Activated naive CD4-positive, alpha-beta T cell treated with anti-CD3 and anti-CD28 coated beads, Interleukin-2, amount 50 U/mL, for 24 hours (primary cell): ENCODE measurements at regions not wholly inside any gene's neighbourhood (a gene's known extent, or its start where the extent isn't known, plus 50 kb on each side); places are given as distances from the start of the nearest gene placed in this dataset.

Source experiments
- H3K27ac Mint-ChIP-seq: one replicate; pipeline ENCODE4 v1.8.0; 2021; ENCODE audit warnings: mild to moderate bottlenecking, mixed read lengths
- H3K27me3 Mint-ChIP-seq: one replicate; pipeline ENCODE4 v1.8.0; 2021; ENCODE audit warnings: mixed read lengths
- H3K36me3 Mint-ChIP-seq: one replicate; pipeline ENCODE4 v1.8.0; 2021; ENCODE audit warnings: mixed read lengths
- H3K4me1 Mint-ChIP-seq: one replicate; pipeline ENCODE4 v1.8.0; 2021; ENCODE audit warnings: mixed read lengths
- H3K4me3 Mint-ChIP-seq: one replicate; pipeline ENCODE4 v1.8.0; 2021; ENCODE audit warnings: mild to moderate bottlenecking, mixed read lengths
- H3K9me3 Mint-ChIP-seq: one replicate; pipeline ENCODE4 v1.8.0; 2021; ENCODE audit warnings: mixed read lengths

DNA sequence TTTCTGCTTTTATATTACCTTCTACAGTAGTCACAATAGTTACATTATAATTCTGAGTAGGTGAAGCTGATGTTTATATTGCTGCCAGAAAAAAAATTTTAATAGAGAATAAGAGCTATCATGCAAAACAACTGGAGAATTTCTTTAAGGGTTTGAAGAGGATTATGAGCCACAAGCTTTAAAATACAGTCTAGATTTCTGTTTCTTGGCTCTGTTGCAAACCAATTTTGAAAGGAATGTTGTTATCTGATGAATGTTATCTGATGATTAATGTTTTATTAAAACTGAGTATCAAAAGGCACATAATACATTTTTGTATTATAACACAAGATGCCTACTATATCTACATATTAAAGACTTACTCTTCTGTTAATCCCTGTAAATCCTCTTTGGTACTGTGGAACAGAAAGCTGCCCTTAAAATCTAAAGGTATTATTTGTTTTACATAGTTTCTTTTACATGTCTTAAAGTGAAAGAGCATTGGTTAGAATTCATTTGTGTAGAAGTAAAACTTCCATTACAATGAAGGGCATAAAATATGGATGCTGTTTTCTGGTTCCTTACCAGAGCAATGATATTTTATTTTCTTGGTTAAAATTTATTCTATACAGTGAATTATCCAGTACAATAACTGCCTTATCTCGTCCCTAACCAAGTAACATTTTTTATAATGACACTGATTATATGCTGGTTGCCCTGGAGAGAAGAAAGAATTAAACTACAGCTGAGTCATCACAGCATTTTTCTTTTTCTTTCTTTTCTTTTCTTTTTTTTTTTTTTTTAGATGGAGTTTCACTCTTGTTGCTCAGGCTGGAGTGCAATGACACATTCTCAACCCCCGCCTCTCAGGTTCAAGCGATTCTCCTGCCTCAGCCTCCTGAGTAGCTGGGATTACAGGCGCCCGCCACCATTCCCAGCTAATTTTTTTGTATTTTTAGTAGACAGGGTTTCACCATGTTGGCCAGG, 205.7 kb downstream of the TANC2 start:
- Mint-ChIP-seq H3K36me3 (peaks cover 2% of the 10 kb centered on the region), H3K4me1 (no peaks in the 10 kb centered on the region), H3K9me3 (no peaks in the 10 kb centered on the region), H3K4me3 (no peak overlapping the region), H3K27ac (no peak overlapping the region), H3K27me3 (no peaks in the 10 kb centered on the region)

DNA sequence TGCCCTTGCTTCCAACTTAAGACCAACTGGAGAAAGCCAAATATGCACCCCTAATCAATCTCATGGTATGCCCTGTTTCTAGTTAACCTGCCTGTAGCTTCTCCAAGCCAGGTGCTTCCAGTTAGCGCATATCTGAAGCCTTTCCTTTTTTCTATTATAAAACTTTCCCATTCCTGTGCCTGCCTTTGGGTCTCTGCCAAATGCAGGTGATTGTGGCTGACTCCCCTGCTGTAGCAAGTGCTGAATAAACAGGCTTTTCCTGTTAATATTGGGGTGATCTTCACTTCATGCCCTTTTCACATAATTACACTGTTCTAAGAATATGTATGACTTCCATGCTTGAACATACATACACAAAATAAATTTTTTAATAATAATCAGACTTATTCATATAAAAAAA, 207.4 kb downstream of the TANC2 start:
- H3K36me3 Mint-ChIP-seq, result peaks cover 2% of the 10 kb centered on the region
- no peaks in the 10 kb centered on the region for H3K27me3 Mint-ChIP-seq
- no peaks in the 10 kb centered on the region for H3K4me1 Mint-ChIP-seq
- H3K27ac Mint-ChIP-seq, result no peak overlapping the region
- no peaks in the 10 kb centered on the region for H3K9me3 Mint-ChIP-seq
- H3K4me3 Mint-ChIP-seq, result no peak overlapping the region

DNA sequence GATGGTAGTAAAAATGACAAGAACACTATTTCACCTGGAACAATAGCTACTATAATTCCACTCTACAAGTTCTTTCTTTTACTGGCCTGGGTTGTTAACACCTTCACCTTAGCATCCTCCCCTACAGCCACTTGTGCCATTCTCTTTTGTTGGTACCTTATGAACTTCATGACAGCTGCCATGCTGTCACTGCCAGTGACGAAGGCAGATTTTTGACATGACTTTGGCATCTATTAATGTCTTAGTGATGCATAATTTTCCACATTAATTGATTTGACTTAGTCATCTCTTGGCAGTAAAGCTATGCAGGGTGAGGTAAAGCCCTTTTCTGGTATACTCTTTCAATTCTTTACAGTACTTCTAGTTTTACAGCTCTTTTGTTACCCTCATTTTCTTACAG, 207.9 kb downstream of the TANC2 start:
- H3K4me3 Mint-ChIP-seq, result no peak overlapping the region
- peaks cover 2% of the 10 kb centered on the region for H3K36me3 Mint-ChIP-seq
- H3K27me3 Mint-ChIP-seq, result no peaks in the 10 kb centered on the region
- H3K9me3 Mint-ChIP-seq, result no peaks in the 10 kb centered on the region
- no peaks in the 10 kb centered on the region for H3K4me1 Mint-ChIP-seq
- H3K27ac Mint-ChIP-seq, result no peak overlapping the region

DNA sequence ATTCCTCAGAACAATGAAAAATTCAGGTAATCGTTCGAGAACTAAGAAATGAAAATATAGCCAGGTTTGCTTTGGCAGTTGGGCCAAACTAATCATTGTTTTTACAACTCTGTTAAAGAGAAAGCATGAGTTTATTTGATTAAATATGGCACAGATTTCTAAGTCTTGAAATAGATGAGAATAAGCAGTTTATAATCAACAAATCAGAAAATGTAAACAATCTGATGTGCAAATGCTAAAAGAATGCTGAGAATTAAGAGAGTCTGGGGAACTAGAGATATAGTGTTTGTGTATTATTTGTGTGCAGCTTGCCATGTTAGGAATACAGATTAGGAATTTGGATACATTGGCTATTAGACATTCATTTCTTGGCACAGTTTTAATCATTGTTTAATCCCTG, 212.5 kb downstream of the TANC2 start:
- H3K27ac Mint-ChIP-seq, result no peak overlapping the region
- H3K4me3 Mint-ChIP-seq, result no peak overlapping the region
- no peaks in the 10 kb centered on the region for H3K4me1 Mint-ChIP-seq
- H3K9me3 Mint-ChIP-seq, result no peaks in the 10 kb centered on the region
- no peaks in the 10 kb centered on the region for H3K27me3 Mint-ChIP-seq
- H3K36me3 Mint-ChIP-seq, result peaks cover 5% of the 10 kb centered on the region

DNA sequence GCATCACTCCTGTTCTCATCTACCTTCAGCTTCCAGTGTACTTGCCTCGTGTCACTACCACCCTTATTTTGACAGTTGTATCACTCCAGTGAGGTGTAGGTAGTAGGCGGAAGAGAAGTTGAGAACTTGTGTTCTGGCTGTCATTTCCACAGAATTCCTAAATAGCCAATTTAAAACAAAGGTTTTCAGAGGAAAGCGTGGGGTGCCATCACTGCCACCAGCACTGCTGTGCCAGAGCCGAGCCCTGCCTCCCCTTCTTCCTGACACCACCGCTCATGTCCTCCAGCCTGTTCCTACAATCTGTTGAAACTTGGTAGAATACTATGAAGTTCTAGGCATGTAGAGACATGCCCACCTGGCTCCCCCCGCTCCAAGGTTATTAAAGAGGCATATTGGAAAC, 215.8 kb downstream of the TANC2 start:
- Mint-ChIP-seq H3K9me3 (peaks cover 4% of the 10 kb centered on the region), H3K4me3 (no peak overlapping the region), H3K27me3 (no peaks in the 10 kb centered on the region)

DNA sequence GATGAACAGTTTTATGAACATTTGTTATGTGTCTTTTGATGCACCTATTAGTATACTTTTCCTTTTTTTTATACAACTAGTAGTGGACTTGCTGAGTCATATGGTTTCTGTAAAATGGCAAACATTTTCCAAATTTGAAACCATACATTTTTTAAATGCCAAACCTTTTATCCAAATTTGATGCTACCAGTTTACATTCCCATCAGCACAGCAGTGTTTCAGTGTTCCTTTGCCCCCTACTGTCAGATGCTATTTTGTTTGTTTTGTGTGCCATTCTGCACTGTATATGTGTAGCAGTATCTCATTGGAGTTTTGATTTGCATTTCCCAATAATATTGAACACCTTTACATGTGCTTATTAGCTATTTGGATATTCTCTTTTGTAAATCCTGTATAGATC, 219.4 kb downstream of the TANC2 start:
- H3K27ac Mint-ChIP-seq, result no peak overlapping the region
- H3K4me3 Mint-ChIP-seq, result no peak overlapping the region
- H3K9me3 Mint-ChIP-seq, result peaks cover 8% of the 10 kb centered on the region
- peaks cover 3% of the 10 kb centered on the region for H3K4me1 Mint-ChIP-seq
- H3K36me3 Mint-ChIP-seq, result peaks cover 5% of the 10 kb centered on the region
- no peaks in the 10 kb centered on the region for H3K27me3 Mint-ChIP-seq

More for the DNA sequence above, 215.8 kb downstream of the TANC2 start:
- Mint-ChIP-seq H3K36me3 (peaks cover 2% of the 10 kb centered on the region), H3K4me1 (no peaks in the 10 kb centered on the region), H3K27ac (no peak overlapping the region)

DNA sequence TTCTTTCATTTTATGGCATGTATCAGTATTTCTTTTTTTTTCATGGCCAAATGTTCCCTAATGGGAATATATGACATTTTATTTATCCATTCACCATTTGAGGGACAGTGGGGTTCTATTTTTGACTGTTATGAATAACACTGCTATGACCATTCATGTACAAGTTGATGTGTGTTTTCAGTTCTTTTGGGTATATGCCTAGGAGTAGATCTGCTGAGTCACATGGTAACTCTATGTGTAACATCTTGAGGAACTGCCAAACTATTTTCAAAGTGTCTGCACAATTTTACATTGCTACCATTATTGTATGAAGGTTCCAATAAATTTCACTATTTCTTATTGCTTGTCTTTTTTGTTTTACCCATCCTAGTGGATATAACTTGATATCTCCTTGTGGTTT, 223.0 kb downstream of the TANC2 start:
- Mint-ChIP-seq H3K9me3 (peaks cover 8% of the 10 kb centered on the region), H3K36me3 (peaks cover 5% of the 10 kb centered on the region), H3K4me1 (peaks cover 3% of the 10 kb centered on the region), H3K27me3 (no peaks in the 10 kb centered on the region), H3K4me3 (no peak overlapping the region), H3K27ac (no peak overlapping the region)

DNA sequence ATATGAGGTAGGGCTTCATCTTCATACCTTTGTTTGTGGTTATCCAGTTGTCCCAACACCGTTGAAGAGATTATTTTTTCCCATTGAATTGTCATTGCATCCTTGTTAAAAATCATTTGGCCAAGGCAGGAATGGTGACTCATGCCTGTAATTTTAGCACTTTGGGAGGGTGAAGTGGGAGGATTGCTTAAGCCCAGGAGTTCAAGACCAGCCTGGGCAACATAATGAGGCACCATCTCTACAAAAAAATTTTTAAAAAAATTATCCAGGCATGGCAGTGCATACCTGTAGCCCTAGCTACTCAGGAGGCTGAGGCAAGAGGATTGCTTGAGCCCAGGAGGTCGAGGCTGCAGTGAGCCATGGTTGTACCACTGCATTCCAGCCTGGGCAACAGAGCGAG, 223.9 kb downstream of the TANC2 start:
- Mint-ChIP-seq H3K36me3 (peaks cover 6% of the 10 kb centered on the region), H3K27ac (no peak overlapping the region)

DNA sequence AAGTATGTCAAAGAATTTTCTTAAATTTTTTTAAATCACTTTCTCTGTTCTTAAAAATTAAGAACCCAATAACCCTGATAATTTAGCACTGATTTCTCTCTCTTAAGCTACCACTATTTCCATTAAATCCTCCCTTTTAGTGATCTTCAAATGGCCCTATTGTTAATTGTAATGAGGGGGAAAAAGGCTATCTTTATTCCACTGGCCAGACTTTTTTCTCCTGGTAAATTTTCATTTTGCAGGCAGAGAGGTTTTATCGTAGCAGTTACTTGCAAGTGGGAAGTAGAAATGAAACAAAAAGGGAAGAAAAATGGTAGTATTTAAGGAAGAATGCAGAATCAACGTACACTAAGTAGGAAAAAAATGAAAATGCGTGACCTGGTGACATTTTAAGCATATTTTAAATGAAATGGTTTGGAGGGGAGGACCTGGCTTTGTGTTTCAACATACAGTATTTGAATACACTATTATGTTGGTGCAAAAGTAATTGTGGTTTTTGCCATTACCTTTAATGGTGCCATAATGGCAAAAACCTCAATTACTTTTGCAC, 224.9 kb downstream of the TANC2 start:
- peaks cover 5% of the 10 kb centered on the region for H3K4me1 Mint-ChIP-seq
- H3K4me3 Mint-ChIP-seq, result no peak overlapping the region
- peaks cover 13% of the 10 kb centered on the region for H3K36me3 Mint-ChIP-seq
- H3K27me3 Mint-ChIP-seq, result no peaks in the 10 kb centered on the region
- H3K9me3 Mint-ChIP-seq, result peaks cover 8% of the 10 kb centered on the region
- H3K27ac Mint-ChIP-seq, result no peak overlapping the region

More for the DNA sequence above, 223.9 kb downstream of the TANC2 start:
- Mint-ChIP-seq H3K9me3 (peaks cover 8% of the 10 kb centered on the region), H3K4me1 (peaks cover 3% of the 10 kb centered on the region), H3K27me3 (no peaks in the 10 kb centered on the region), H3K4me3 (no peak overlapping the region)

DNA sequence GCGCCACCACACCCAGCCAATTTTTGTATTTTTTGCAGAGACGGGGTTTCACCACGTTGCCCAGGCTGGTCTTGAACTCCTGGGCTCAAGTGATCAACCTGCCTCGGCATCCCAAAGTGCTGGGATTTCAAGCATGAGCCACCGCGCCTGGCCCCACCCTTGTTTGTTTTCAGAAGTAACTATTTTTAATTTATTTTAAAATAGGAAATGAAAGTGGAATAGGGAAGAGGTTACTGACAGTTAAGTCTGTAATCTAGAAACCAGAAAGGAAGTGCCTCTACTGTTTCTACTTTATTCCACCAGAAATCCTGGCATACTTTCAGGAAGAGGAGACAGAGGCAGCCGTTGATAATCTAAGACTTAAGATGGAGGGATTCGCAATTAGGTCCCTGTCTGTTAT, 225.6 kb downstream of the TANC2 start:
- H3K4me3 Mint-ChIP-seq, result no peak overlapping the region
- peaks cover 7% of the 10 kb centered on the region for H3K9me3 Mint-ChIP-seq
- peaks cover 14% of the 10 kb centered on the region for H3K36me3 Mint-ChIP-seq
- H3K27me3 Mint-ChIP-seq, result no peaks in the 10 kb centered on the region
- peaks cover 11% of the 10 kb centered on the region for H3K4me1 Mint-ChIP-seq
- no peak overlapping the region for H3K27ac Mint-ChIP-seq

DNA sequence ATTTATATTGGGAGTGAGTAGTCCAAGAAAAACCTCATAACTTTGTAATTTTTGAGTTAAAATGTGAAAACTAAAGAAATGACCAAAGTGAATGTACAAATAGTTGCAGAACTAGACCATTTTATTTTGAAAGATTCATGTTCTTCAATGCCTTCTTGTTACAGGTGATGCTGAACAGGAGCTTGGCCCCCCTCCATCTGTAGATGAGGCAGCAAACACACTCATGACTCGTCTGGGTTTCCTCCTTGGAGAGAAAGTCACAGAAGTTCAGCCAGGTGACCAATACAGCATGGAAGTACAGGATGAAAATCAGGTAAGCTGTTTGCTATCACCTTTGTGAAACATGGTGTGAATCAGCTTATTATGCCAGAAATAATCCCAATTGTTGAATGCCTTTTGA, 227.8 kb downstream of the TANC2 start:
- Mint-ChIP-seq H3K4me3 (no peak overlapping the region), H3K36me3 (peaks cover 11% of the 10 kb centered on the region), H3K9me3 (no peaks in the 10 kb centered on the region), H3K27me3 (no peaks in the 10 kb centered on the region), H3K27ac (no peak overlapping the region), H3K4me1 (peaks cover 17% of the 10 kb centered on the region)

DNA sequence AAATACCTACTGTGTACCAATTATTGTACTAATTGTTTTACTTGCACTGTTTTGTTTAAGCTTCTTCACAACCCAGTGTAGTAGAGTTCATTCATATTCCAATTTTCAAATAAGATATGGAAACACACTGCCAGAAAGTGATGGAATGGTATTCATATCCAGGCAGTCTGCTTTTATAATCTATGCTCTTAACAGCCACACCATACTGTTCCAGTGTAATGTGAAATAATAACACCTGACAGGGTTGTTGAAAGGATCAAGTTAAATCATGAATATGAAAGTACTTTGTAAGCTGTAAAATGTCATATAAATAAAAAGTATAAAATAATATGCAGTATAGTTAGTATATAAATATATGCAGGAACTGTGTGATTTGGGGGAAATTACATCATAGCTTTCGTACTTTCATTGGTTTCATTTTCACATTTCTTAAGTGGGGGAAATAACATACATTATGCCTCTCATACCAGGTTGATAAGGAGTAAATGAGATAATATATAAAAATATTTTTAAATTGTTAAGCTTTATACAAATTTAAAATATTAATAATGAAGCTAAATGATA, 230.8 kb downstream of the TANC2 start:
- H3K9me3 Mint-ChIP-seq, result no peaks in the 10 kb centered on the region
- H3K4me1 Mint-ChIP-seq, result peaks cover 17% of the 10 kb centered on the region
- peaks cover 18% of the 10 kb centered on the region for H3K36me3 Mint-ChIP-seq
- H3K4me3 Mint-ChIP-seq, result peak overlapping the region; percentile 16
- H3K27me3 Mint-ChIP-seq, result no peaks in the 10 kb centered on the region
- no peak overlapping the region for H3K27ac Mint-ChIP-seq

DNA sequence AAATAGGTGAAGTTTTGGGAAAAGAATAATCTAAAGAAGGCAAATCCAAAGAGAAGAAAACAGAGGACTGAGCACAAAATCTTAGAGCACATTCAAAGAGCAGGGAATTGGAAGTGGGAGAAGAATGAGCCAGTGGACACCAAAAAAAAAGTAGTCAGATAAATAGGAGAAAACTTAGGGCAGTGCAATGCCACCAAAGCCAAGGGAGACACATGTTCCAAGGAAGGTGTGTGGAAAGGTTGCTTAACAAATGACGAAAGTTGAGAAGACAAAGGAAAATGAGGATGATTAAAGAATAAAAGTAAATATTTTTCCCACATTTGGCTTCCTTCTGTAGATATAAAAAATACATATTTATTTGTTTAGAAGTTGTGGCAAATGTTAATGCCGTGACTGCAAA, 237.6 kb downstream of the TANC2 start:
- H3K36me3 Mint-ChIP-seq, result peaks cover 25% of the 10 kb centered on the region
- H3K4me3 Mint-ChIP-seq, result no peak overlapping the region
- H3K4me1 Mint-ChIP-seq, result no peaks in the 10 kb centered on the region
- no peaks in the 10 kb centered on the region for H3K27me3 Mint-ChIP-seq
- no peak overlapping the region for H3K27ac Mint-ChIP-seq
- peaks cover 6% of the 10 kb centered on the region for H3K9me3 Mint-ChIP-seq

DNA sequence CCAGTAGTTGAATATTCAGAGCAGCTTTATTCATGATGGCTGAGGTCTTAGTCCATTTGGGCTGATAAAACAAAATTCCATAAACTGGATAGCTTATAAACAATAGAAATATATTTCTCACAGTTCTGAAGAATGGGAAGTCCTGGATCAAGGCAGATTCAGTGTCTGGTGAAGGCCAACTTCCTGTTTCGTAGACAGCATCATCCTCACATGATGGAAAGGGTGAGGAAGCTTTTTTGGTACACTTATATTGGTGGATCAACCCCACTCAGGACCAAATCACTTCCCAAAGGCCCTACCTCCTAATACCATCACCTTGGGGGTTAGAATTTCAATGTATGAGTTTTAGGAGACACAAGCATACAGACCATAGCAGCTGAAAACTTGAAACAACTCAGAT, 224.2 kb downstream of the CYB561 start:
- H3K9me3 Mint-ChIP-seq, result peaks cover 9% of the 10 kb centered on the region
- H3K4me3 Mint-ChIP-seq, result no peak overlapping the region
- no peaks in the 10 kb centered on the region for H3K4me1 Mint-ChIP-seq
- peaks cover 4% of the 10 kb centered on the region for H3K36me3 Mint-ChIP-seq
- H3K27me3 Mint-ChIP-seq, result no peaks in the 10 kb centered on the region
- no peak overlapping the region for H3K27ac Mint-ChIP-seq

DNA sequence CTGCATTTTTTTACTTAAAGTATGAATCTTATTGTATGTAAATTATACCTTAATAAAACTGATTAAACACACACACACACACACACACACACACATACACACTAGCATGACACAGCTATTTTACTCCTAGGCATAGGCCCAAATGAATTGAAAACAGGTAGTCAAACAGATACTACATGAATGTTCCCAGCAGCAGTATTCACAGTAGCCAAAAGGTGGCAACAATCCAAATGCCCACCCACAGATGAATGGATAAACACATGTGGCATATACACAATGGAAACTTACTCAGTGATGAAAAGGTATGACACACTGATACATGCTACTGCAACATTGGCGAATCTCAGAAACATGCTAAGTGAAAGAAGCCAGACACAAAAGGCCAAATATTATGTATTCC, 223.5 kb downstream of the CYB561 start:
- Mint-ChIP-seq H3K27me3 (no peaks in the 10 kb centered on the region), H3K36me3 (peaks cover 5% of the 10 kb centered on the region), H3K27ac (no peak overlapping the region), H3K9me3 (peaks cover 9% of the 10 kb centered on the region), H3K4me1 (no peaks in the 10 kb centered on the region), H3K4me3 (no peak overlapping the region)

DNA sequence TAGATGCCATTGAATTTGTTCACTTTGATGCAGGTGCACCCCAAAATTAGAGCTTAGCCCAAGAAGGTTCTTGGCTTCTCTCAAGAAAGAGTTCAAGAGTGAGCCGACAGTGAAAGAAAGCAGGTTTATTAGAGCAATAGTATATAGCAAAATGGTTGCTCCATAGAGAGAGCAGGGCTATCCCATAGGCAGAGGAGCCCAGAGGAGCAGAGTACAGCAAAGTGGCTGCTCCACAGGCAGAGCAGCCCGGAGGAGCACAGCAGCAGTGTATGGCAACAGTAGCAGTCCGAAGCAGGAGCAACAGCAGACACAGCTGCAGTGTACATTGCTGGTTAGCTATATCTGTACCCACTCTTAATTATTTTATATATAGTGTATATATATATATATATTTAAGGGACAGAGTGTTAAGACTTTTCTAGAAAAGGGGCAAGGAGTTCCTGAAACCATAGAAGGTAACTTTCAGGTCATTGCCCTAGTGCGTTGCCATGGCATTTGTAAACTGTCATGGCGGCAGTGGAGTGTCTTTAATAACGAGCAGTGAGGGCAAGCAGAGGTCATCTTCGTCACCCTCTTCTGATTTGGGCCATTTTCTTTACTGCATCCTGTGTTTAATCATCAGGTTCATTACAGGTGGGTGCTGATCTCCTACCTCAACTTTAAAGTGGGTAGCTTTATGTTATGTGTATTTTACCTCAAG, 222.7 kb downstream of the CYB561 start:
- Mint-ChIP-seq H3K36me3 (peaks cover 8% of the 10 kb centered on the region), H3K4me1 (no peaks in the 10 kb centered on the region), H3K4me3 (no peak overlapping the region), H3K27ac (no peak overlapping the region), H3K27me3 (no peaks in the 10 kb centered on the region), H3K9me3 (peaks cover 9% of the 10 kb centered on the region)
